ENCODE measurements at regions not wholly inside any gene's neighbourhood (a gene's known extent, or its start where the extent isn't known, plus 50 kb on each side); places are given as distances from the start of the nearest gene placed in this dataset.

DNA sequence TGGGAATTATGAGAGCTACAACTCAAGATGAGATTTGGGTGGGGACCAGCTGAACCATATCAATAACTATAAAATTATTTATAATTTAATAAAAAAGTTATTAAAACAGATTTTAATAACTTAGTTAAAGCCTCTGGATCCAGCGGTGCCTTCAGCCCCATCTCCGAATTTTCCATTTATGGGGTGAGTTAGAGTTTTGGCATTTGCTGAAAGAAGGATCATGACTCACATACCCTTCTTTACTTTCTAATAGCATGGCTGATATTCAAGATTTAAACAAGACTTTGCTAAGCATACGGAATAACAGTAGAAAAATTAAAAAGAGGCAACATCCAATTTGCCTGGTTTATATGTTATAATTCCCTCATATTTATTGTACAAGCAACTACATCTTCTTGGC, 94.5 kb downstream of the RDH14 start:
- 78 to 89% (median 88%) methylated on average over 3 of the region's 3 CpGs for WGBS, 3 donors
- no peaks in the 10 kb centered on the region for H3K36me3 ChIP-seq
- no peaks in the 10 kb centered on the region for H3K4me1 ChIP-seq (ENCODE audit: insufficient read depth)
- H3K4me3 ChIP-seq: no peak overlapping the region
- intact Hi-C loops (cut with DNase I): no loop called here
- no peaks in the 10 kb centered on the region for H3K9me3 ChIP-seq
- DNase-seq: no peak
- TF ChIP-seq POLR2A (IDR thresholded peaks at IDR 0.05) (no peak), EP300 (IDR thresholded peaks at IDR 0.05) (no peak)
- TF ChIP-seq, protein P1, sequence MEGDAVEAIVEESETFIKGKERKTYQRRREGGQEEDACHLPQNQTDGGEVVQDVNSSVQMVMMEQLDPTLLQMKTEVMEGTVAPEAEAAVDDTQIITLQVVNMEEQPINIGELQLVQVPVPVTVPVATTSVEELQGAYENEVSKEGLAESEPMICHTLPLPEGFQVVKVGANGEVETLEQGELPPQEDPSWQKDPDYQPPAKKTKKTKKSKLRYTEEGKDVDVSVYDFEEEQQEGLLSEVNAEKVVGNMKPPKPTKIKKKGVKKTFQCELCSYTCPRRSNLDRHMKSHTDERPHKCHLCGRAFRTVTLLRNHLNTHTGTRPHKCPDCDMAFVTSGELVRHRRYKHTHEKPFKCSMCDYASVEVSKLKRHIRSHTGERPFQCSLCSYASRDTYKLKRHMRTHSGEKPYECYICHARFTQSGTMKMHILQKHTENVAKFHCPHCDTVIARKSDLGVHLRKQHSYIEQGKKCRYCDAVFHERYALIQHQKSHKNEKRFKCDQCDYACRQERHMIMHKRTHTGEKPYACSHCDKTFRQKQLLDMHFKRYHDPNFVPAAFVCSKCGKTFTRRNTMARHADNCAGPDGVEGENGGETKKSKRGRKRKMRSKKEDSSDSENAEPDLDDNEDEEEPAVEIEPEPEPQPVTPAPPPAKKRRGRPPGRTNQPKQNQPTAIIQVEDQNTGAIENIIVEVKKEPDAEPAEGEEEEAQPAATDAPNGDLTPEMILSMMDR (IDR thresholded peaks at IDR 0.05): no peak
- H3K27ac ChIP-seq: no peak overlapping the region
- H3K27me3 ChIP-seq: no peaks in the 10 kb centered on the region

DNA sequence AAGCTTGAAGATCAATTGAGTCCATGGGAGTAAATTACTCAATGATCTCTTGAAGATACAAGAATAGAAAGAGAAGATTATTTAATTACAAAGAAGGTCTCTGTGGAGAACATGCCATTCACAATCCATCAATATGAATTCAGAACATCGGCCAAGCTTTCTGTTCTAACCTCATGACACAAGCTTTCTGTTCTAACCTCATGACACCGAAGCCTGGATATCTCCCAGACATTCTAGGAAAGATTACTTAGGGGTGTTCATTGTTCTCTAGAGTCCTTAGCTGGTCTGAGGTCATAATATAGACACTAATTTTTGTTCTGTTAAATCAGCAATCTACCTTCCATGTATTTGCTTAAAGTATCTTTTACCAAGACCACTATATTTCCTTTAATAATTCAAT, 95.5 kb downstream of the RDH14 start:
- Histone ChIP-seq H3K27me3 (no peaks in the 10 kb centered on the region), H3K4me3 (no peak overlapping the region), H3K27ac (no peak overlapping the region), H3K4me1 (ENCODE audit: insufficient read depth) (no peaks in the 10 kb centered on the region), H3K9me3 (no peaks in the 10 kb centered on the region), H3K36me3 (no peaks in the 10 kb centered on the region)
- no peak for TF ChIP-seq POLR2A (IDR thresholded peaks at IDR 0.05)
- TF ChIP-seq EP300 (IDR thresholded peaks at IDR 0.05): no peak
- TF ChIP-seq, protein P1 (IDR thresholded peaks at IDR 0.05): no peak
- 78 to 89% (median 81%) methylated on average over 2 of the region's 2 CpGs for WGBS, 3 donors
- DNase-seq: no peak
- intact Hi-C loops (cut with DNase I): no loop called here

DNA sequence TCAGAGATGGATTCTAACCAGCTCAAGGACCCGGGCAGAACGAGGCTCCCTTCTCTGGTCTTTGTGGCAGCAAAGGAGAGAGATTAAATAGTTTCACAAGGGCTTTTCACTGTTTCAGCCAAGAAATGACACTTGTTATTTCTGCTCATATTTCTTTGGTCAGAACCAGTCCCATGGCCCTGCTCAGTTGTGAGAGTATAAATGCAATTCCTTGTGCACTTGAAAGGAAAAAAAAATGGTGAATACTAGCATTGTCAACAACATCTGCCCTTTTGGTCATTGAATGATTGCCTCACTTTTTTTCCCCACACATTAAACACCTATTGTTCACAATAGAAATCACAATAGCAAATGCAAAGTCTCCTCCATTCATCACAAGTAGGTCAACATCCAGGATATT, 104.4 kb downstream of the RDH14 start:
- H3K9me3 ChIP-seq: no peaks in the 10 kb centered on the region
- peaks cover 3% of the 10 kb centered on the region for H3K4me1 ChIP-seq (ENCODE audit: insufficient read depth)
- intact Hi-C loops (cut with DNase I): no loop called here
- H3K27ac ChIP-seq: no peak overlapping the region
- DNase-seq: no peak
- WGBS, 3 donors: 26 to 32% (median 26%) methylated on average over 2 of the region's 2 CpGs
- no peak overlapping the region for H3K4me3 ChIP-seq
- no peaks in the 10 kb centered on the region for H3K27me3 ChIP-seq
- no peaks in the 10 kb centered on the region for H3K36me3 ChIP-seq
- TF ChIP-seq EP300 (IDR thresholded peaks at IDR 0.05): no peak
- no peak for TF ChIP-seq POLR2A (IDR thresholded peaks at IDR 0.05)
- TF ChIP-seq, protein P1 (IDR thresholded peaks at IDR 0.05): no peak

DNA sequence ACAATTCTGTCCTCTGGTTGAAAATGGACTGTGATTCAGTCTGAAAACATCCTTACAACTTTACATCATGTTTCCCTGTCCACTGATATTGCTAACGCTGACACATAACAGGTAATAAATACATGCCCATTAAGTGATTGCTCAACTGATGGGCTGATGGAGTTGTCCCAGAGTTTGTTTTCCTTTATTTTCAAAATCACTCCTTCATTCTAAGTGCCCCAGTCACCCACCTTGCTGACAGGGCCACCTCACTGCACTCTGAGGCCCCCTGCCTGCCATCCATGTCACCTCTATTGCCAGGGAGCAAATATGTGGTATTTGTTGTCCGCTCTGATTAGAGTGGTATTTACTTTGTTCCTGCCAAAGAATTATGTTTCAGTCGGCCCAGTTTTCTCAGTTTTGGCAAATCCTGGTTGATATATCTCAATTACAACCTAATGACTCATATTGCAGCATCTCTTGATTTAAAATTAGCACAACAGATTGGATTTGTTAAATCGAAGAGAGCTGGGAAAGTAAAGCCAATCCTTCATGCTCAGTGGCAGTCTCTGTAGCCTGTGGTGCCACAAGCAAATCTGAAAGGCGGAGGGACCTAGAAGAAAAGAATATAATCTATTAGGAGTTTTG, 105.1 kb downstream of the RDH14 start:
- Histone ChIP-seq H3K4me3 (no peak overlapping the region), H3K9me3 (no peaks in the 10 kb centered on the region), H3K27me3 (no peaks in the 10 kb centered on the region), H3K27ac (no peak overlapping the region), H3K36me3 (no peaks in the 10 kb centered on the region), H3K4me1 (ENCODE audit: insufficient read depth) (peaks cover 3% of the 10 kb centered on the region)
- intact Hi-C loops (cut with DNase I): no loop called here
- 26 to 31% (median 26%) methylated on average over 5 of the region's 5 CpGs for WGBS, 3 donors
- TF ChIP-seq, protein P1 (IDR thresholded peaks at IDR 0.05): no peak
- no peak for TF ChIP-seq POLR2A (IDR thresholded peaks at IDR 0.05)
- TF ChIP-seq EP300 (IDR thresholded peaks at IDR 0.05): no peak
- no peak for DNase-seq

Measured in ovary (tissue), 7 donors.